Hippocampal formation (tissue), 2 donors: ENCODE measurements at regions not wholly inside any gene's neighbourhood (a gene's known extent, or its start where the extent isn't known, plus 50 kb on each side); places are given as distances from the start of the nearest gene placed in this dataset.
"Not testable (repeated sequence)": the region's sequence is repeated elsewhere in the genome, so short reads cannot be mapped to it uniquely, and the experiment has no call there.

Source experiments
- DNase-seq, 2 donors: peaks; one replicate each; lab custom pipeline; 2025; lab: John Stamatoyannopoulos, UW

GRCh38 chr20:47897461-47897860 is 112.2 kb upstream of the SULF2 start:
- DNase-seq, result no peak

GRCh38 chr20:47892681-47893080 is 107.4 kb upstream of the SULF2 start:
- not testable (repeated sequence) for DNase-seq

GRCh38 chr20:47890708-47891107 is 105.4 kb upstream of the SULF2 start:
- not testable (repeated sequence) for DNase-seq

GRCh38 chr20:47889751-47890150 is 104.5 kb upstream of the SULF2 start:
- DNase-seq, result not testable (repeated sequence)

- DNase-seq, result no peak
Observed at GRCh38 chr20:47888351-47888750, 103.1 kb upstream of the SULF2 start.

GRCh38 chr20:47887477-47888080 is 102.3 kb upstream of the SULF2 start:
- DNase-seq, result no peak

- no peak for DNase-seq
Observed at GRCh38 chr20:47887064-47887463, 101.8 kb upstream of the SULF2 start.

DNA sequence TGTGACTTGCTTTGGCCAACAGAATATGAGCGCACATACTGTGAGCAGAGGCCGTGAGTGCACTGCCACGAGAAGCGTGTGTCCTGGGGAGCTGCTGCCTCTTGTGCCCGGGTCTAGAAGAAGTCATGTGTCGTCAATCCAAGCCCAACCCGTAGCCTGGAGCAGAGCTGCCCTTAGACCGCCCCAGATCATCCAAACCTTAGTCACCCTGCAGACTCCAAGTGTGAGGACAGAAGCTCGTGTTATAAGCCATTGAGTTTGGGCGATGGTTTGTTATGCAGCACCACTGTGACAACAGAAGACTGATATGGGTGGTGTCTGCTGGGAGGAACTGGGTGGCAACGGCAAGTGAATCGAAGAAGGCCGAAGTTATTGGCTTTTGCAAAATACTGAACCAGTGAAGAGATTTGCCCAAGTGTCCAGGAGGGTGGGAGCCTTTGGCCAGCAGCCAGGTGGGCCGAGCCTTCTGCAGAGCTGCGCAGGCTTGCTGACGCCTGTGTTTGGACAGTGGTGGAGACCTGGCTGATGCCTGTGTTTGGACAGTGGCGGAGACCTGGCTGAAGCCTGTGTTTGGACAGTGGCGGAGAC is 101.3 kb upstream of the SULF2 start:
- DNase-seq, result no peak

DNA sequence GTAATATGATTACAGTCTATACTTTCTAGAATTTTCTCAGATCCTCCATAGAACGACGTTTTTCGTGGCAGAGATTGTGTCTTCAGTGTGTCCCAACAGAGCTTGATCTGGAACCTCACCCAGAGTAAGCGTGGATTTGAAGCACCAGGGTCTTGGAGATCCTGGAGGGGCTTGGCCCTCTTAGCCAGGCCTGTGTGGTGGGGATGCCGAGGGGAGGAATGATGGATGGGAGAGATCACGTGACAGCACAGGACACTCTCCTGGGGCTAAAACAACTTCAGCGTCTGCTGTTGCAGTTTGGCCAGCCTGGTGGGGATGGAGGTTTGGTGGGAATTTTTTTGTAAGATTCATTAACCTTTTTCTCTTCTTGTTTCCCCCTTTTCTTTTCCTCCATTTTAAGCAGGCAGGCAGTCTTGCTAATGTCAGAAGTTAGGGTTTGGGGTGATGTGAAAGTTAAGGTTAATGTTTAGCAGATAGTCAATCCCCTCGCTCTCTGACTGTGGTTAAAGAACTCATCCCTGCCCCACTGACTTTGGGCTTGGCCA is 100.7 kb upstream of the SULF2 start:
- no peak for DNase-seq

DNA sequence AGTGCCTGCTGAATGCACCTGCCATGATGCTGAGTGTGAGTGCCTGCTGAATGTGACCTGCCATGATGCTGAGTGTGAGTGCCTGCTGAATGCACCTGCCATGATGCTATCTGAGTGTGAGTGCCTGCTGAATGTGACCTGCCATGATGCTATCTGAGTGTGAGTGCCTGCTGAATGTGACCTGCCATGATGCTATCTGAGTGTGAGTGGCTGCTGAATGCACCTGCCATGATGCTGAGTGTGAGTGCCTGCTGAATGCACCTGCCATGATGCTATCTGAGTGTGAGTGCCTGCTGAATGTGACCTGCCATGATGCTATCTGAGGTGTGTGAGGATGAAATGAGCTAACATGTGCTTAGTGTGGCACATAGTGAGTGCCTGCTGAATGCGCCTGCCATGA is 98.7 kb upstream of the SULF2 start:
- DNase-seq, result not testable (repeated sequence)

DNA sequence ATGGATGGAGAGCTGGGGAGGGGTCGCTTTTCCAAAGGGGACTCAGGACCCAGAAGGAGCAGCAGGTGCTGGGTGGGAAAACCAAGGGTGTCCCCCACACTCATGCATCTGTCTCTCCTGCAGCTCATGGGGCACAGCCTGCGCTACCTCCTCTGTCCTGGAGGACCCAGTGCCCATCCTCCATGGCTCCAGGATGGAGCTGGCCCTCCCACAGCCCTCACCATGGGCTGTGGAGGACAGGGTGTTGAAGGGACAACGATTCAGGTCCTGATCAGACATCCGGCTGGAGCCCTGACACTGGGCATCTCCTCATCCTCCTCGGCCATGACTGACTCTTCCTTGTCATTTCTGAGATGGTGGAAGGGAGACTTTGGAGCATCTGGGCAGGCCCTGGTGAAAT is 97.9 kb upstream of the SULF2 start:
- DNase-seq, result no peak

DNA sequence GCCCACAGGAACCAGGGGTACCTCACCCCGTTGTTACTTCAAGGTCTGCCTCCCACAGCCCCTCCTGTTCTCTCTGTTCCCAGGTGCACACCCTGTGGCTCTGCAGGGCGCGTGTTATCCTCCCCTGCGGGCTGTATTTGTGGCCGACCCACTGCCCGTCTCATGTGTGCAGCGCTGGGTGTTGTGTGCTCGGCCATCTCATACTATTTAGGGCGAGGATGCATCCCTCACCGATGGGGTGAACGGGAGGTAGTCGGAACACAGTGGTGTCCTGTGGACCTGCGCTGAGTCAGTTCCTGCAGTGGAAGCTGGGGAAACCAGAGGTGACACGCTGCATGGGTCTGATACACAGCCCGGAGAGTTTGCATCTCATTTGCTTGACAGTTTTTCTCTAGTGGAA is 94.5 kb upstream of the SULF2 start:
- no peak for DNase-seq

- no peak for DNase-seq
Observed at GRCh38 chr20:47878601-47879027, 93.3 kb upstream of the SULF2 start.

DNA sequence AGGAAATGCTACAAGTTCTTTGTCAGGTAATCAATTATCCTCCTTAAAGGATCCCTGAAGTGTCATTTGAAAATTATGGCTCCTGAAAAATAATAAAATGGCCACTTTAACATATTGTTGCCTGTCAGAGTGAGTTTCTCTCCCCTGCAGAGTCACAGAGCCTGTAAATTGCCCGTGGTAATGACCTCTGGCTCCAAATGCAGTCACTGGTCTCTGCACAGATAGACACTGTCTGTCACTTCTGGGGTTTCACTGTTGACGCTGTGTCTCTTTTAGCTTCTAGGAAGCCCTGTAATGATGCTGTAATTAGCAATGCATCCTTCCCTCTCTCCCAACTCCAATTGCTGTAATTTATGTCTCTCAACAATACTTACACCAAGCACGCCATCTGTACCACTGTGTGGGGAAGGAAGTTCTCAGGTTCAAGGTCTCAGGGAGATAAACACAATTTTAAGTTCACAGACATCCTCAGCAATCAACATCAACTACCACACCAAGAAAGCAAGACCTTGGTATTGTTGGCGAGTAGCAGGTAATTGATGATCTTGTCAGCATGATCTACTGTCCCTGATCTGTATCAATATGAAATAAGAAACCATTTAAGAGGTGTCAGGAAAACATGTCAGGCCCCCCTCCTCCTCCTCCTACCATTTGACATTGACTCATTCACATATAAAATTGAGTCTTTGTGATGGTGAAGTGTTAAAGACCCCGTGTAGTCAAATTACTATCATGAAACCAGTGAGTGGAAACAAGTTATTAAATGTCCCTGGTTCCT is 91.2 kb upstream of the SULF2 start:
- no peak for DNase-seq

GRCh38 chr20:47875297-47876025 is 90.2 kb upstream of the SULF2 start:
- DNase-seq, result no peak

- no peak for DNase-seq
Observed at GRCh38 chr20:47872341-47872740, 87.1 kb upstream of the SULF2 start.

GRCh38 chr20:47870475-47870874 is 85.2 kb upstream of the SULF2 start:
- no peak for DNase-seq

GRCh38 chr20:47868744-47869143 is 83.5 kb upstream of the SULF2 start:
- no peak for DNase-seq

GRCh38 chr20:47868236-47868635 is 83.0 kb upstream of the SULF2 start:
- DNase-seq, result no peak

DNA sequence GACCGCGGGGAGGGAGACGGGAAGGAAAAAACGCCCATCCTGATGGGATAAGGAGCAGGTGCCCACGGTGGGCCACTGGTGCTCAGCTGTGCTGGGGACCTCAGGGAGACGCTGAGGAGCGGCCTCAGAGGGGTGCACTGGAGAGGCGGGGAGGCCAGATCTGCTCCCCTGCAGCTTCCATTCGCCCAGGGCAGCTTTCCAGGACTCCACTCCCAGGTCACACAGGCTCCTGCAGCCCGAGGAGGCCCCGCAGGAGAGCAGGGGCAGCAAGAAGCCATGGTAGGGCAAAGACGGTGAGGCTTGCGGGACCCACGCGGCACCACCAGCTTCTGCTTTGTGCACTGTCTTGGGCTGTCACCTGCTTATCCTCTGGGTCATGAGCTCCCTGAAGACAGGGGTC is 82.5 kb upstream of the SULF2 start:
- no peak for DNase-seq

DNA sequence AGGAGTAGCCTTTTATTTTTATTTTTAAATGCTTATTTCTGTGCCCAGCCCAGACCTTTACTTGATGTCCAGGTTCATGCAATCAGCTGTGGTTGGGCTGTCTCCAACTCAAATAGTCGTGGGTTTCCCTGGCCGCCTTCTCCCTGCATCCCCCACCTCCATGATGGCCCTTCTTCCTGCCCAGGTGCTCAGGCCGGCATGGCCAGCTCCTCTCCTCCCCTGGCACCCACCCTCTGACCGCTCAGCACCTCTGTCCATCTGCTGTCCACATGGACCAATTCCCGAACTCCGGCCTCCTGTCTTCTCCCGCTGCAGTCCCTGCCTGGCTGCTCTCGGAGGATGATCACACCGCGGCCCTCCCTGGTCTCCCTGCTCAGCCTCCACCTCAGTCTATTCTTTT is 81.2 kb upstream of the SULF2 start:
- no peak for DNase-seq

DNA sequence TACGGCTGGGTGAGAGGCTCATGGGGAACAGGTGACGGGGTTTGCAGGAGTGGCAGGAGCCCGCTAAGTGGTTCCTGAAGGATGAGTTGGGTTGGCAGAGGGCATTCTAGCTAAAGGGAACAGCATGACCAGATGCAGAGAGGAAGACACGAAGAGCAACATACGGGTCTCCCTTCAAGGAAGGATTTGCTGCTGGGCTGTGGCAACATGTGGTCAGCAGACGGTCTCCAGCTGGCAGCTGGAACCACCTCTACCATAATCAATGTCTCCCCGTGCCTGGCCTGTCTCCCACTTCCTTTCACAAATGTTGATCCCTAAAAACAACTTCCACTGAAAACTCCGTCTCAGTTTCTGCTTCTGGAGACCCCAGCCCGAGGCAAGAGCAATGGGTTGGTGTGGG is 80.6 kb upstream of the SULF2 start:
- DNase-seq, result no peak
